Activated CD4-positive, alpha-beta T cell treated with anti-CD3 and anti-CD28 coated beads, Interleukin-2, Interleukin-4, amounts not matched to agents 100 ng/mL and 50 ng/mL, durations not matched to agents 16 hours and 8 hours (primary cell): ENCODE measurements at regions not wholly inside any gene's neighbourhood (a gene's known extent, or its start where the extent isn't known, plus 50 kb on each side); places are given as distances from the start of the nearest gene placed in this dataset.

Experiments
- DNase-seq: peaks from one replicate; pipeline ENCODE4 v3.0.0-alpha.2; 2020; ENCODE audit warnings: low spot score

DNA sequence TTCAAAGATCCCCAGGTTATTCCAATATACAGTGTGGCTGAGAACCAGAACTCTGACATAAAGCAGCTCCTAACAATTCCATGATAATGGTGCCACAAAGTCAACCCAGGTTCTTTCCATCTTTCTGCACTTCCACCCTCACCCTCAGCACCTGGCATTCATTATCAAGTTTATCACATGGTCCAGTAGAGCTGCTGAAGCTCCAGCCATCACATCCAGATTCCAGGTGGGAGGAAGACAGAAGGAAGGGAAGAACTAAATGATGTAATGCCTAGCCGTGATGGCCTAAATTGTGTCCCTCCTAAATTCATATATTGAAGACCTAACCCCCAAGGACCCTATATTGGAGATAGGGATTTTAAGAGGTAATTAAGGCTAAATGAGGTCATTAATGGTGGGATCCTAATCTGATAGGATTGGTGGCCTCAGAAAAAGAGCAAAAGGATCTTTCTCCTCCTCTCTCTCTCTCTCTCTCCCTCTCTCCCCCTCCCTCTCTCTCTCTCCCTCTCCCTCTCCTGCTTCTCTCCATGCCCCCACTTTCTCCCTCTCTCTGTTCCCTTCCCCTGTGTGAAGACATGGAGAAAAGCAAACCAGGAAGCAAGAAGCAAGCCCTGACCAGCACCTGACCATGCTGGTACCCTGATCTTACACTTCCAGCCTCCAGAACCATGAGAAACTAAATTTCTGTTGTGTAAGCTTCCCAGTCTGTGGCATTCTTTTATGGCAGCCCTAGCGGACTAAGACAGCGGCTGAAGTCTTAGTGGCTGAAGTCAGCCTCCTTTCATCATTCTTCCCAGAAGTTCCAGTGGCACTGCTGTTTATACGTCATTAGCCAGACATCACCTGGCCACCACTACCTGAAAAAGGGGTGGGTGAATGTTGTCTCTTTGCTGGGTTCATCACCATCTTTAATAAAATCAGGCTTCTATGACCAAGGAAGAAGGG lies 369.7 kb upstream of the PROK2 start:
- DNase-seq, result no peak

DNA sequence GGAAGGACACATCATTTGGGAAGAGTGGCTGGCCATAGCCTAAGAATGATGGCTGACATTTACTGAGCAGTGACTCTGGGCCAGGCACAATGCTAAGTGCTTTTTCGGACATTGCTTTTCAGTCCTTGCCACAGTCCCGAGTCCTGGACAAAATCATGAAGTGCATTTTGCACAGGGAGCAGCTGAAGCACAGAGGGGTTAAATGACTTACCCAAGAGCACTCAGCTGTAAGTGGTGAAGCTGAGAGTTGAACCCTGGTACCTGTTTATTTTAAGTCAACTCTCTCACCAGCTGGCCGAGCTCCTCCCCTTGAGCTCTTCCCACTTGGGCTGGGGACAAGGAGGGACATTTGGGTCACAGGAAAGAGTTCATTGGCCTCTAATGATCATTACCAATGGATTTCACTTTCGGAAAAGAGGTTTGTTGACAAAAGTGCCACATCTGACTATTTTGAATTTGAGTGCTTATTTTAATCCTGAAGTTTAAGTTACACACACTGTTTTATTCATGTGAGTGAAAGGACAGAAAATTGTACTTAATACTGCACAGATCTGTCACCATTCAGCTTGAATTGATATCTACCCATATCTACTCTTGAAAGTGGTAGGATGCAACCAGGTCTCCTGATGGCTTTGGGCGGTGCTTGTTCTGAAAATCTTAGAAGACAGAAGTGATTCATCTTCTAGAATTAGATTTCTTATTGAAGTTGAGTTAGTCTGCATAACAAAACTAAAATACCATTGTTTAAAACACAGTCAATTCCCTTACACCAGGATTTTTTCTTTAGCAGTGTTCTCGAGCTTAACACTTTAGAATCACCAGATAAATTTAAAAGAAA lies 368.7 kb upstream of the PROK2 start:
- DNase-seq, result no peak

DNA sequence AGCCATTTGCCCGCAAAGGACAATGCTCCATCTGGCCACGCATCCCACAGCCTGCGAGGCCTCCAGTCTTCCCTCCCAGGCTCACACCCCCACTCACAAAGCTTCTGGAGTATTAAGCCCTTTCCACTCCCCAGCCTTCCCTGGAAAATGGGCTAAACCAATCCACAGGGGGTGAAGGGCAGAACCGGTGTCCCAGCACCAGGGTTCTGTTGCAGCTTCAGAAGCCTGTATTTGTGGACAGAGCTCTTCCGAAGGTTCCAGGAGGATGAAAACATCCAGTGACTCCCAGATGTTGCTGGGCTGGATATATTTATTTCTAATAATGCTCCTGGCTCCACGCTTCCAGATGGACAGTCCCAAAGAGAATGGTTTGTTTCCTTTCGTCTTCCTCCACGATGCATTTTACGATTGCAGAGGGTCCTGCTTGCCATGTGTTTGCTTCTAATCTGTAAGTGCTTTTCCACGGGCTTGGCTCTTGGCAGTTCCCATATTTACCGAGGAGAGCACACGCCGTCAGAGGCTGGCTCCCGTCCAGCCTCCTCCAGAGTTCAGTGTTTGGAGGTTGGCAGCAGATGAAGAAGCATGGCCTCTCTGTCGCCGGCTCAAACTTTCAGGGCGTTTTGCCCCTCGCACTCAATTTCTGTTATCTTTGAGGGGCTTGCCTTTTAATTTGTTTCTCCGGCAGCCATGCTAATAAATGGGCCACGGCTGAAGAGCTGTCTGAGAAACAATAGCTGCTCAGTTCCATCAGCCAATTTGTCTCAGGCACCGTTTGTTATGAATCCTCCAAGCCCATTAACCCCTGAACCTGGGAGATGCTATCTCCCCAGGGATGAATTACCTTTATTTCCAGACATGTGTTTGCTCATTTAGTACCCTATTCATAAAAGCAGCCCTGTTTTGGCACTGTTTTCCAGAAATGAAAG lies 367.9 kb upstream of the PROK2 start:
- no peak for DNase-seq

DNA sequence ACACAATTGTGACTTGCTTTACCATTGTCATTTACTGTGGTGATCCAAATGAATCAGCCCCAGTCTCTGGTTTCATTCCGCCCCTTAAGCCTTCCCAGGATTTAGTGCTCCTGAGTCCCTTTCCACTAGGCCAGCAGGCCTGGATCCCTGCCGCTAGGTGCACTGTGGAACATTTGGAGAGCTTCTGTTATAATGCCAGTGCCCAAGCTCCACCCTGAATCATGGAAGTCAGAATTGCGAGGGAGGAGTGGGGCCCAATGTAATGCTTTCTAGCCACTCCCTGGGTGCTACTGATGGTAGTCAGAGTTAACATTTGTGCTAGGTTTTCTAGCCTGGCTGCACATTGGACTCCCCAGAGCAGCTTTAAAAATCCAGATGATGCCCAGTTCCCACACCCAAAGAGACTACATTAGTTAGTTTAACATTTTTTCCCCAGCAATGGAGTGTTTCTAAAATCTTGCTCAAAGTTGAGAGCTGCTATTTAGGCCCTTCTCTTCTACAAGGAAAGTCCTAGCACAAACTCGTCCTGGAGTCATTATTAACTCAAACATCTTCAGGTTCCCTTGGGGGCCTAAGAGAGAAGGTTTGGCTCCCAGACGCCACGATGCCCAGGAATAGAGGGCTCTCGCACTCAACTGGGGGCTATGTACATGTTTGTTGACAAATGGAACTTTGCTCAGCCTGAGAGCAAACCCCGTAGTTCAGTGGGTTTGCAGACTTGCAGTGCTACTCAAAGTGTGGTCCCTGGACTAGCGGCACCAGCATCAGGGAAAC lies 366.7 kb upstream of the PROK2 start:
- DNase-seq, result no peak

DNA sequence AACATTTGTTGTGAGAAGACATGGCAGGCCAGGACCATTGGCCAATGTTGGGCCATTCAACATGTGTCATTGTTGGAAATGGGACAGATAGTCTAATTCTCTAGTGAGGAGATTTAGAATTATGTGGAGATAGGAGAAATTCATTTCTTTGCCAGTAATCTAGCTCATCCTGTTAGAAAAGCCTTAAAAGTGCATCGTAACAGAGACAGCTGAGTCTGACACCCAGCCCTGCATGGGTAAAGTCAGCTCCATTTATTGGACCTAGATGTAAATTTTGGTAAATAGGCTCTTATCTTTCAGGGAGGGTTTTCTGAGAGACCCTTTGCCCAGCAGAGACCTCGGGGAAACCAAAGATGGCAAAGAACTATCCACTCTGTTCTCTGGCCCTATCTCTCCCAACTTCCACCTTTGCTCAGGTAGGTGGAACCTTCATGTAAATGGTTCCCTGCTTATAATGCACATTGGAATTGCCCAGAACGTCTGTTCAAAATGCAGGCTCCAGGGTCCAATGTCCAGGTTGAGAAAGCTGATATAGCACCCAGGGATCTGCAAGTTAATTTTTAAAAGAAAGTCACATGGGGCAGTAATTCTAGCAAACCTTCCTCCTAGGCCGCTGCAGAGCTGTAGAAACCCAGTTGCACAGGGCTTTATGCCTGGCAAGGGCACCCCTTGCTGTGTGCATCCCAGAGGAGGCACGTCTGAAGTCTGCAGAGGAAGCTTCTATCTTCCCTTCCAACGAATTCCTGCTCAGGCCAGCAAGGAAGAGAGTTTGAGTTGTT lies 365.9 kb upstream of the PROK2 start:
- no peak for DNase-seq

DNA sequence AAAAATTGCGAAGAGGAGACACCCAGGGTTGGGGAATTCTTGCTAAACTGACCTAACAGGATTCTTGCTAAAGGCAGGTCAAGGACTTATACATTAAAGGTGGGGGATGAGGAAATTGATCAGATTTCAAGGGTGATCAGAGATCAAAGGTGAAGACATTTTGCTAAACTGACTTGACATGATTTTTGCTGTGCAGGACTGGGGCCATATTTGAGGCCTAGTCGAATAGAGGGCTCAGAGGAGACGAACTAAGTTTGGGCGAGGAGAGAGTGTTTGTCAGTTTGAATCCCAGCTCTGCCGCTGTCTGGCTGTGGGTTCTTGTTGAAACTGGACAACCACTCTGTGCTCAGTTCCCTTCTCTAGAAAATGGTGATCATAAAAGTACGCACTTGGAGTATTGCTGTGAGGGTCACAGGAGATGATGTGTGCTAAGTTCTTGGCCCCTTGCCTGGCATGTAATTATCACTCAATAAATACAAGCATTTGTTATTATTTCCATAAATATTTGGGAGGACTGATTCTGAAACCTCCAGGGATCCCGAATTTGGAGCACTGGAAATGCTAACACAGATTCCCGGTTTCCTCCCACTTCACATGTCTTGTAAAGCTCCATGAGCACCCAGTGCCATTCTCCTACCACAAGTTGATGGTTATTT lies 364.8 kb upstream of the PROK2 start:
- DNase-seq, result no peak

DNA sequence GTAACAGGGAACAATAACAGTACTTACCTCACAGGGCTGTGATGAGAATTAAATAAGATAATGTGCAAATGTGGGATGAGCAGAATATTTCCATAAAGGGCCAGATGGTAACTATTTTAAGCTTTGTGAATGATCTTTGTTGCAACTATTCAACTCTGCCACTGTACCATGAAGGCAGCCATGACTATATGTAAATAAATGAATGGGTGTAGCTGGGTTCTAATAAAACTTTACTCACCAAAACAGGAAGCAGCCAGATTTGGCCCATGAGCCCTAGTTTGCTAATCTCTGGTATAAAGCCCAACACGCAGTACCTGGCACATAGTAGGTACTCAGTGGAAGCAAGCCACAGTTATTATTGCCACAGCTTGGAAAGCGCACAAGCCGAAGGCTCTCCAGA lies 362.7 kb upstream of the PROK2 start:
- no peak for DNase-seq

DNA sequence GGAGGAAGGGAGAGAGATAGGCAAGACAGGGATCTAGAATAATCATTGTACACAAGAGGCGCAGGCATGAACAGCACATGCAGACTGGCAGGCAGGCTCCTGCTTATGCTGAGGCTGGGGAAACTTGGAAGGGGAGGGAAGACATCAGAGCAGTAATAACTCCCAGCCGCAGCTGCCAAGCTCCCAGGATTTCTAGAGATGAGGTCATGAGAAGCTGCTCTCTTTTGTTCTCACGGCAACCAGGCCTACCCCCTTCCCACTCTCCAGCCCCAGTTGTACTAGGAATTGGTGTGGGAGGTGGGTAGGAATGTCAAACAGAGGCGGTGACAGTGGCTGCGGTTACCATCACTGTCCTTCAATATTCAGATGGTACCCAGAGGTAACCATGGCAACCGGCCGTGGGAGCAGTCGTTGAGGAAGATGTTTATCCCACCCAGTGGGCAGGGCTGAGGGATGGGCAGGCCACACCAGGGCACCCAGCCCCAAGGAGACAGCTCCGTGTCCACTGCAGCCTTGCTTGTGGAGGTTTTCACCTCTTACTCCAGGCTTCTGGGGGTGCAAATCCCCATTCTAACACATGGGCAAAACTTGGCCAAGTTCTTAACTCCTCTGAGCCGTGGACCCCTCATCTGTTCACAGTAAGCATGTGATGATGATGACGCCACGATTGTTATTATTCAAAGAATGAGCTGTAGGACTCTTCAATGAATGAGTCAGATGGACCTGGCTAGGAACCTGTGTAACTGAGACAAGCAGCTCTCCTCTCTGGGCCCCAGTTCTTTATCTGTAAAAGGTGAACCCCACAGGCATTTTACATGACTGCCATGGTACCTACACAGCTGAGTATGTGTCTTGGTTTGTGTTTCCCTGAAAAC lies 360.8 kb upstream of the PROK2 start:
- no peak for DNase-seq

DNA sequence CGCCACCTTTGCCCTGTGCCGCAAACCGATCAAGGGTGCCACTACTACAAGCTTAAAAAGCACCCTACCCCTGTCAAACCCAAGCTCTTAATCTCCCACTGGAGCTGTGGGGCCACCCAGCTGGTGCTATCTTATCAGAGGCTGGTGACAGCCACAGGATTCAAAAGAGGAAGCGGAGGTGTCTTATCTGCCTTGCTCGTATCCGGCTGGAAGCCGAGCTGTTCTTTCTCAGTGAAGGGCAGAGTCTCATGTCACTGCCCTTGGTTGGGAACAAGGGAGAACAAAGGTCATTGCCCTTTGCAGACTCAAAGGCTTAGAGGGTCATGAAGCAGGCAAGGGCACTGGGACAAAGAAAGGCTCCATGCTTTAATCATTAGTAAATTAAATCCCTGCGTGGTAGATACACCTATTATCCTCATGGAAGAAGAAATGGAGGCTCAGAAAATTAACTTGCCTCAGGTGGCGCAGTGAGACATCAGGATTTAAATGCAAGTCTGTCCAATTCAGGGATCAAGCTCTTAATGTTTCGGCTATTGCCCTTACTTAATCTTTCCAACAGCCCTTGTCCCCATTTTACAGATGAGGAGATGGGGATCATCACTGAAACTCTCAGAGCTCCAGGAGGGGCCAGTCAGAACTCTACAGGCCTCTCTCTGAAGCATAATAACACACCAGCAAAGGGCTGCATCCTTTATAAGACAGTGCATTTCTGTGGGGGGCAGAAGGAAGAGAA lies 360.0 kb upstream of the PROK2 start:
- DNase-seq, result peak; percentile 20

DNA sequence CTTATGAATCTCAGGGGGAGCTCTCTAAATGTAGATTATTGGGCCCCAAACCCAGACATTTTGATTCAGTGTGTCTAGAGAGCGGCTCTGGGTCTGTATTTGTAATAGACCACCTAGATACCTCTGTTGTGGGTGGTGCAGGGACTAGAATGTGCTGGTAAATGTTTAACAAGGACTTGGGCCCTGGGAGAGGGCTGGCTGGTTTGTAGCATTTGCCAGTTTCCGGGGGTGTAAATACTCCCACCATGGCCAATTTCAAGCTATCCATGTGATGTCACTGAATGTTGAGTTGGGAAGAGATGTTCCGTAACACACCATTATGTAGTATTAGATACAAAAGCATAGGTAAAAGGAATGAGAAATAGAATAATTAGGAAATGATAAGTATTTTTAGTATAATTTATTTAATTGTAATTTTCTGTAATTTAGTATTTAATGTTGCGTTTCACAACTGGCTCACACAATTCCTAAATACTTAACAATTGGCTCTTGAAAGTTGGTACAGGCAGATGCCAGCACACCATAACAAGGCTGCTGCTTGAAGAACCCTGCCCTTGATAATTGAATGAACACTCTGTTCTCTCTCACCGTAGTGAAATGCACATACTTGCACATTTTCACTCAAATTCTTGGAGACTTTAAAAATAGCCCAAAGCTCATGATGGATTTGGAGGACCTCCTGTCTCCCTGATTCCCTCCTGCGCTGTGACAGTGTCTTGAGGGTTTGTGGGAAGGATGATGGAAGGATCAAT lies 359.2 kb upstream of the PROK2 start:
- no peak for DNase-seq

DNA sequence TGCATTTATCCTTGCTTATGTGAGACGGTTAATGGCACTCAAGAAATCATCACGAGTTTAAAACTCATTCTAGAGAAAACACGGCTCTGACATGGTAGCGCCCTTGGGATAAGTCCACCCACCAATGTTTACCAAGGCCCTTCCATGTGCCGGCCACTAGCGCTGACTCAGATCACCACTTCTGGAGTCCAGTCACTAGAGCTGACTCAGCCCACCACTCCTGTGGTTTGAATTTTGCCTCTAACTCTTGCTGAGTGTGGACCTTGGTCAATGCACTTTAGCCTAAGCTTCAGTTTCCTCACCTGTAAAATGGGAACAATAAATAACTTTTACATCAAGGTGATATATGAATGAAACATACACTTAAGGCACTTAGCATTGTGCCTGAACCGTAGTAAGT lies 358.4 kb upstream of the PROK2 start:
- DNase-seq, result no peak

DNA sequence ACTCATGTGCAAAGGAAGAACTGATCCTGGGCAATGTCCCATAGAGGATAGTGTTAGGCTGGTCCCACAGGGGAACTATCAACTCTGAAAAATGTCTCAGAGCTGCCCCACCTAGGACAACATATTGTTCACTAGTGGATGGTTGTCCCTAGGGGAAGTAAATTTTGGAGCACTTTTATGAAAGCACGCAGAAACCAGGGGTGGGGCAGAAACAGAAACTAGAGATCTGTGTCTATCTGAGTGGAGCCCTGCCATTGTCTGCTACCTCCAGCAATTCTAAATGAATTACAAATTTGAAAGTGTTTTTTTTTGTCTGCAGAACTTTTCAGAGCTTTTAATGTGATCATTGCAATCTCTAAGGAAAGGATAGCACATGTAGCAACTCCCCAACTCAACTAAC lies 357.1 kb upstream of the PROK2 start:
- DNase-seq, result no peak

DNA sequence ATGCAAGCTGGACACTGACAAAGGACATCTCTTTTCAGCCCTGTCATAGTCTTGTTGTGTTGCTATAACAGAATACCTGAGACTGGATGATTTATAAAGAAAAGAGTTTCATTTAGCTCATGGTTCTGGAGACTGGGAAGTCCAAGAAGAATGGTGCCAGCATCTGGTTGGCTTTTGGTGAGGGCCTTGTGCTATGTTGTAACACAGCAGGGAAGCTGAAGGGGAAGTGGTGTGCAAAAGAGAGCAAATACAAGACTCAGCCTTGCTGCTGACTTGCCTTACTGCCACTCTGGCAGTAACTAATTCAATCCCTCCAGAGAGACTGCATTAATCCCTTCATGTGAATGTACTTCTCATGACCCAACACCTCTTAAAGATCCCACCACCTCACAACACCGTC lies 356.3 kb upstream of the PROK2 start:
- no peak for DNase-seq

DNA sequence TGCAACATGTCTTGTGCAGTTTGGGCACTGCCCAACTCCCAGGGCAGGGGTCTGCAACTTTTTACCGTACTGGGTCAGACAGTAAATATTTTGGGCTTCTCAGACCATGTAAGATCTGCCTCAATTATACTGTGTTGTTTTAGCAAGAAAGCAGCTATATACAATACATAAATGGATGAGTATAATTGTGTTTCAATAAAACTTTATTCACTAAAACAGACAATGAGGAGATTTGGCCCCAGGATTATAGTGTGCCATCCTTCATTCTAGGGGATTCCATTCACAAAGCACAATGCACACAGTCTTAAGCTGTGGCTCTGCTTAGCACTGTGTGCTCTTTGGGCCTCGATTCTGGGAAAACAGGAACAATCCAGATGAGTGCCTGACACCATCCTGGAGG lies 354.4 kb upstream of the PROK2 start:
- DNase-seq, result no peak

DNA sequence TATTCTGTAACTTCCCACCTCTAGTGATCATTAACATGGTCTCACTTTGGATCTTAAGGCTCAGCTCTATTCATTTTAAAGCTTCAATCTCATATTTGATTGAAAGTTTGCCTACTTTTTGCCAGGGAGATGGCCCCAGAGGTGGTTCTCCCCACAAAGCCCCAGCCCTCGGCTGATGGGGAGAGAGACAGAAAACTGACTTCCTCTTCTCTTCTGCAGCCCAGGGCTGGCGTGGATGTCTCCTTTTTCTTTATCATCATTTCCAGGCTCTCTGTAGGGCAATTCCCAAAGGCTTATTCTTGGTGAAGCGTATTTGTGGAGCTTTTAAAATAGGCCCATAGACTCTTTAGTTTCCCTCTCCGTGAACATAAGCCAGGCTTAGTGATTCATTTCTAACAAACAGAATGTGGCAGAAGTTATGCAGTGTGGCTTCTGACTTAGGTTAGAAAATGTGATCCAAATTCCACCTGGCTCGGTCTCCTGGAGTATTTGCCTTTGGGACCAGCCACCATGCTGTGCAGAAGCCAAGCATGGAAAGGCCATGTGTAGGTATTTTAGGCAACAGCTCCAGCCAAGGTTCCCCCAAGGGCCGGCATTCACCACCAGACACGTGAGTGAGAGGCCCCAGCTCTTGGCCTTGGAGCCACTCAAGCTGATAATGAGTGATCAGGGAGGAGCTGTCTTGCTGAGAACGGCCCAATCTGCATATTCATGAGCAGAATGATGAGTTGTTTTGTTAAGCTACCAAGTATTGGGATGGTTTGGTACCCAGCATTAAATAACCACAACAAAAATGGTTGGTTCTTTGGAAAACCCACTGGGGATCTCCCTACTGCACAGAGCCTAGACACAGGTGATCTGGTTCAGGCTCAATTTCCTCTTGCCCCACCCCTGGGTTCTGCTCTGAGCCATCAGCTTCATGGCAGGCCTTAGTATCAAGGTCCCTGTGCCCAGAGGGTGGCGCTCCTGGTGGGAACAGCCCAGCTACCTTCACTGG lies 353.2 kb upstream of the PROK2 start:
- DNase-seq, result peak; percentile 74

DNA sequence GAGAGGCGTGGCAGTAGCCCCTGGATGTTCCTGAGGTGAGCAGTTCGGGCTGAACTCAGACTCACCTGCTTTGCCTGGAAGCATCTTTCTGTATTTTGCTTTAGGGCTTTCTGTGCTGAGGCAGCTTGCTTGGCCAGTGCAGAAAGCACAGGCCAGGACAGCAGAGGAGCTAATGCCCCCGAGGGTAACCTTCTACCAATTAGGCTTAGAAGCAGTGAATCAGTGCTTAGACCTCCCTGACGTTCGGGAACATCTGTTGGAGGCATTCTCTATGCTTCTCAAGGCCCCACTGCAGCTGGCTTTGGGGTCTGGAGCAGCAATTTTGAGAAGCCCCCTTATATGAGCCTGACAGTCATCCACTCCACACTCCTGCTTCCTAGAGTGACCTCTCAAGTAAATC lies 350.7 kb upstream of the PROK2 start:
- no peak for DNase-seq
